HG03520 (cell line): ENCODE measurements at regions not wholly inside any gene's neighbourhood (a gene's known extent, or its start where the extent isn't known, plus 50 kb on each side); places are given as distances from the start of the nearest gene placed in this dataset.

Experiments
- ATAC-seq: cut with Tn5 transposase; IDR thresholded peaks from one replicate; pipeline ENCODE4 v1.9.1; 2021; ENCODE audit warnings: mild to moderate bottlenecking, moderate library complexity; ENCODE audit not compliant: unreplicated experiment

DNA sequence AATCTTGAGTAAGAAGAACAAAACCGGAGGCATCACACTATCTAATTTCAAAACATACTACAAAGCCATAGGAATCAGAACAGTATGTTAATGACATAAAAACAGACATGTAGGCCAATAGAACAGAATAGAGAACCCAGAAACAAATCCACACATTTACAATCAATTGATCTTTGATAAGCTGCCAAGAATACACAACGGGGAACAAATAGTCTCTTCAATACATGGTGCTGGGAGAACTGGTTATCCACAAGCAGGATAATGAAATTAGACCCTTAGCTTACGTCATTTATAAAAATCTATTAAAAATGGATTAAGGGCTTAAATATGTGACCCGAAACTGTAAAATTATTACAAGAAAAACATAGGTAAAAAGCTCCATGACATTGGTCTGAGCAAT is 417.7 kb downstream of the INSC start:
- no peak for ATAC-seq

DNA sequence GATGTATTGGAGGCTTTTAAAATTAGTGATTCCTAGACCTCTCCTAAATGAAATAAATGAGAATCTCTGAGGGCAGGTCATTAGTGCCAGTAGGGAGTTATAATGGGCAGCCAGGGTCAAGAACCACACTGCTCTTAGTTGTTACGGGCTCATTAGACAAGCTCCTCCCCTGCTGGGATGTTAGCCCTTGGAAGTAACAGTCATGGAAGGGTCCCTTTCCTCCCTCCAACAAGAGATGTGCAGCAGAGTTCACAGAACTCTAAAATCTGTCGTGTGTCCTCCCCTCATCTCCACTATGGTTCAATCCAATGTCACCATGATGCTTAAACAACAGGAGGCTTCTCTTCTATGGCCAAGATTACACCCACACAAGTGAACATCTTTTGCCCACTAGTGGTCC is 419.5 kb downstream of the INSC start:
- ATAC-seq = no peak

DNA sequence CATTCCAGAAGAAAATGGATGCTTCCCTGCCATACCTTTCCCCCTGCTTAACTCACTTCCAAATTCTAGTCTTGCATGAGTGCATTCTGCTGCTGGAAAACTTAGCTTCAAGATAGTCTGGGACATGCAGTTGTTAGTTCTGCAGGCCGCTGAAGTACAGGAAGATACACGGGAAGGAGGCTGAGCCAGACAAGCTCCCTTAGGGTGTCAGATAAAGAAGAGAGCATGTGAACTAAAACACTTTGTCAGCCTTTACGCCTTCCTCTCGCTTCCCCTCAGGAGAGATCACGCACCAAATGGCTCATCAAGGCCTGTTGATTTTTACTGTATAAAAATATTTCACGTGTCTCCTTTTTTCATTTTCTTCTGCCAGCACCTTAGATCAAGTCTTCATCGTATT is 420.7 kb downstream of the INSC start:
- ATAC-seq = no peak

DNA sequence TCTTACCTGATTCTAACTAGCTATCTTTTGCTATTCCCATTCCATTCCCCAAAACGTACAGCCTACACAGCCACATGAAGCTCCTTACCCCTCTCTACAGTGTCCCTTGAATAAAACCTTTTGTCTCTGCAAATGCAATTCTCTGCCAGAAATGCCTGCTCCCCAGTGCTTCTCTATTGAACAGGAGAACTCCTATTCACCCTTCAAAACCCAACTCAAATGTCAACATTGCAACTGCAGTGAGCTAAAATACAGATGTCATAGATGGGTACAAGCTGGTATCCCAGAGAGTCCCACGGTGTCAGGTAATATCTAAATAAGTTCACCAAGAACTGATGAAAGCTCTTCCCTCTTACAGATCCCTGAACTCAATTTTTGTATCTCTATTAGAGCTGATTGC is 421.7 kb downstream of the INSC start:
- ATAC-seq = no peak

DNA sequence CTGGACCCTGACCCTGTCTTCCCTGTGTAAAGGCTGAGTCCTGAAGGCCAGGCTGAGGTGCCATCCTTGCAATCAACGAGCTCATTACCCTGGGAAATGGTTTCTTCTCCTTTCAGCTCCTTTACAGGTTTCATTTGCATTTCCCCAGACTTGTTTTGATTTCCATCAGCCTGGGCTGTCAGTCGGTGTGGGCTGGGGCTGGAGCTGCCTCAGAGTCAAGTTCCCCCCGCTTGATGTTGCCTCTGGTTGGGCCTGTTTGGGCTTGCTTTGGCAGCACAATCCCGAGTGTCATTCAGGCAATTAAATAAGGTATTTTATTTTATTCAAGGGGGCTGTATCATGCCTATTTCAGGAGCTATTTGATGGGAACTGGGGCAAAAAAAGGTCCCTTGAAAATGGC is 424.9 kb downstream of the INSC start:
- no peak for ATAC-seq

DNA sequence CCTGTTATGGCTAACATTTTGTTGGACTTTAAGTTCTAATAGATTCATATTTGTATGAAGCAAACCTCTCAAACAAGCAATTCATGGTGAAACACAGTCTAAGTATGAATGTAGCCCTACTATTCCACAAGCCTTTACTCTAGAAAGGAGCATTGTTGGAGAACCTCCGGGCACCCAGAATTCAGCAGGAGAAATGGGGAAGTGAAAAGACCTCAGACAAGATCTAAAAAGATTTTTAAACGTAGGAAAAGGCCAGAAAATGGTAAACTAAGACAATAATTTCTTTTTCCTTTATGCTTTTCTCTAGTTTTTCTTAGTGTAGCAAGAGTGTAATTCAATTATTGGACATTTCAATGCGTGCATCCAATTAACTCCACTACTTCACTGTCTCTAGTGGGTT is 426.4 kb downstream of the INSC start:
- no peak for ATAC-seq

DNA sequence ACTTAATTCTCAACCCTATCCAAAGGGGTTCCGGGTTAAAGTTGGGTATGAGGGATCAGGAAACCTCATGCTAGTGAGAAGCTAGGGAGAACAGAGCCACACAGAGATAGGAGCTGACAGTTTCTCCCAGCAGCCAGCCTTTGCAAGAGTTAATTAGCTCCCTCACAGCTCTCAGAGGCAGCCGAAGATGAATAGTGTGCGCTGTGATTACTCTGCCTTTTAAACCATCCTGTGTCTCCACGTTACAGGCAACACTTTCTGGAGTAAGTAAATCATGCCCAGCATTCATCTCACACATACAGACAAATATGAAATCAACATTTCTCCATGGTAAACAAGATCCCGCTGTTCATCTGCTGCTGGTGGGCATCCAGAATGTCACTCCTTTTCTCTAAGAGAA is 429.6 kb downstream of the INSC start:
- no peak for ATAC-seq

DNA sequence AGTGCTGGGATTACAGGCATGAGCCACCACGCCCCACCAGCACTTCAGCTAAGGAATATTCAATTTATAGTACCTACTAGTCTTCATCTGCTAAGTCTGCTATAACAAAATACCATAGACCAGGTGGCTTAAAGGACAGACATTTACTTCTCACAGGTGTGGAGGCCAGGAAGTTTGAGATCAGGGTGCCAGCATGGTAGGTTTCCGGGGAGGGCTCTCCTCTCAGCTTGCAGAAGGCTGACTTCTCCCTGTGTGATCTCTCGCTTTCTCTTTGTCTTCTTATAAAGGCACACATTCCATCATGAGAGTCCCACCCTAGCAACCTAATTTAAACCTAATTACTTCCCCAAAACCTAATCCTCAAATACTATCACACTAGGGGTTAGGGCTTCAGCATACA is 433.0 kb downstream of the INSC start:
- ATAC-seq = no peak

DNA sequence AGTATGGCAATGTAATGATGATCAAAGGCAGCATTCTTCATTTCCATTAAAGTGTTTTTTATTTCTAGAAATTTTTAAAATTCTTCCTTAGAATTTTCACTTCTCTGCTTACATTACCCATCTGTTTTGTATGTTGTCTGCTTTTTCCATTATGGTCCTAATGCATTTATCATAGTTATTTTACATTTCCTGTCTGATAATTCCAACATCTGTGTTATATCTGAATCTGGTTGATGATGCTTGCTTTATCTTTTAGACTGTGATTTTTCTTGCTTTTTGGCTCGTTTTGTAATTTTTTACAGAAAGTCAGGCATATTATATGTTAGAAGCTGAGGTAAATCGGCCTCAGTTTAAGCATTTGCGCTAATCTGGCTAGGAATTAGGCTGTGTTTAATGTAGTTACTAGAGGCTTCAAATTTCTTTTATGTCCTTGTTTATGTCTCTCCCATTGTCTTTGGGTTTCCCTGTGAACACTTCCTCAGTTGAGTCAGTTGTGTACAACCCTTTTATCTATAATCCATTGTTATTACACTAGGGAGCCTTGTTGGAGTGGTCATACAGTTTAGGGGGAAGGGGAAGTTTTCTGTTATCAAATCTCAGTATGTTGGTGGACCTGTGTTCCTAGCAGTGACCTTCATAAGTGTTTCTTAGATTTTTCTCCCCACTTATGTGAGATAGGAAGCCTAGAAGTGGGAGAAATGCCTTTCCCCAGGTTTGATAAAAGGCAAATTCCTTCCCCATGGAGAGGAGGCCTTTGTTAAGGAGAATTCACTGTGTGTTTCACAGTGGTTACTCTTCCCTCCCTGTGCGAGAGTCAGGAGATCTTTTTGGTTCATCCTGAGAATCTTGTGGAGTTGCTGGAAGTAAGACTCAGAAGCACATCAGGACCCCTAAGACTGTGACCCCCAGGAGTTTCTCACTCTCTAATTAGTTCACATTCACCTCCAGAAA is 437.5 kb downstream of the INSC start:
- no peak for ATAC-seq

DNA sequence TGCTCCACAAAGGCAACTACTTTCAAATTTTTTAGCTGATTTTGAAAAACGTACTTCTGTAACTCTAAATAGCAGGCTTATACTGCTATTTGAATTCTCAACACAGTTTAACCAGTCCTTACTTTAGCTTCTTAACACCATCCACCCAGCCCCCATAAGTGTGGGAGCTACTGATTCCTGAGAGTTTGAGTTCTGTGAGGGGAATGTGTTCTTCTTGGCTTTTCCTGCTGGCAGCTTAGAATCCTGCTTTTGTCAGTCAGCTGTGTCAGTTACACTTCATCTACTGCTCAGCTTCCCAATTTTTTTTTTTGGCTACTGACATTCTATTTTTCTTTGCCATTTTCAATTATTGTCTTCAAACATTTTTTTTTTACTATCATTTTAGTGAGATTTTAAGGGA is 440.4 kb downstream of the INSC start:
- ATAC-seq = no peak

DNA sequence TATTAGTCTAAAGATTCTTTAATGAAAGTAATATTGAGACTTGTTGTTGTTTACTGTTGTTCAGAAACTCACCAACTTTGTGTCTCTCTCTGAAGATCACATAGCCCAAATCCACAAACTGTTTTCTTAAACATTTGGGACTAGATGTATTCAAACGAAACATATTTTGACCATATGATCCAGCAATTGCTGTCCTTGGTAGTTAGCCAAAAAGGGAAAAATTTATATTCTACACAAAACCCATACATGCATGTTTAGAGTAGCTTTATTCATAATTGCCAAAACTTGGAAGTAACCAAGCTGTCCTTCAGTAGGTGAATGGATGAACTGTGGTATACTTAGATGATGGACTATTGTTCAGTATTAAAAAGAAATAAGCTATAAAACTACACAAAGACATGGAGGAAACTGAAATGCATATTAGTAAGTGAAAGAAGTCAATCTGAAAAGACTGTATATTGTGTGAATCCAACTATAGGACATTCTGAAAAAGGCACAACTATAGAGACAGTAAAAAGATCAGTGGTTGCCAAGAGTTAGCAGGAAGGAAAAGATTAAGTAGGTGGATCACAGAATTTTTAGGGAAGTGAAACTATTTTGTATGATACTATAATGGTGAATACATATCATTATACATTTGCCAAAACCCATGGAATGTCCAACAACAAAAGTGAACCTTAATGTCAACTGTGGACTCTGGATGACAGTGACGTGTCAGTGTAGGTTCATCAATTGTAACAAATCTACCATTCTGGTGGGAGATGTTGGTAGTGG is 442.9 kb downstream of the INSC start:
- ATAC-seq = no peak

DNA sequence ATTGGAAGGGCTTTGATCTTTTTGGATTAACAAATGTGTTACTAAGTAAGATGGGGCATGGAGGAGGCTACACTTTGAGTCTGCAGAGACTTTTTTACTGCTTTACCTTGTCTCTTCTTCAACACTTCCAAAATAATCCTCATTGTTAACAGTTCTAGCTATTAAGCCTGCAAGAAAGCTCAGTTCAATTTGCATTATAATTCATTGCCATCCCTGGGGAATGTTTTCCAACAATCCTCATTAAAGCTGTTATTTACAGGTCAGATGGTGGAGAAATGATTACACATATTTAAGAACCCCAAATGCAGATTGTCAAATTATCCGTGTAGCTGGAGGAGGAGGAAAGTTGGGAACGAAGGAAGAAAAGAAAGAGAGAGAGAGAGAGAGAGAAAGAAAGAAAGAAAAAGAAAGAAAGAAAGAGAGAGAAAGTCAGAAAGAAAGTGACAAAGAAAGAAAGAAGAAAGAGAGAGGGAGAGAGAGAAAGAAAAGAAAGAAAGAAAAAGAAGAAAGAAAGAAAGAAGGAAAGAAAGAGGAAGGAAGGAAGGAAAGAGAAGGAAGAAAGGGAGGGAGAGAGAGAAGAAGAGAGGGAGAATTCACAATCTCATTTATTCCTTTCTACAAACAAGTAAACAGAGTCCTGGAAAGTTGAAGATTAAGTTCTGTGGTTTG is 443.9 kb downstream of the INSC start:
- ATAC-seq = no peak

DNA sequence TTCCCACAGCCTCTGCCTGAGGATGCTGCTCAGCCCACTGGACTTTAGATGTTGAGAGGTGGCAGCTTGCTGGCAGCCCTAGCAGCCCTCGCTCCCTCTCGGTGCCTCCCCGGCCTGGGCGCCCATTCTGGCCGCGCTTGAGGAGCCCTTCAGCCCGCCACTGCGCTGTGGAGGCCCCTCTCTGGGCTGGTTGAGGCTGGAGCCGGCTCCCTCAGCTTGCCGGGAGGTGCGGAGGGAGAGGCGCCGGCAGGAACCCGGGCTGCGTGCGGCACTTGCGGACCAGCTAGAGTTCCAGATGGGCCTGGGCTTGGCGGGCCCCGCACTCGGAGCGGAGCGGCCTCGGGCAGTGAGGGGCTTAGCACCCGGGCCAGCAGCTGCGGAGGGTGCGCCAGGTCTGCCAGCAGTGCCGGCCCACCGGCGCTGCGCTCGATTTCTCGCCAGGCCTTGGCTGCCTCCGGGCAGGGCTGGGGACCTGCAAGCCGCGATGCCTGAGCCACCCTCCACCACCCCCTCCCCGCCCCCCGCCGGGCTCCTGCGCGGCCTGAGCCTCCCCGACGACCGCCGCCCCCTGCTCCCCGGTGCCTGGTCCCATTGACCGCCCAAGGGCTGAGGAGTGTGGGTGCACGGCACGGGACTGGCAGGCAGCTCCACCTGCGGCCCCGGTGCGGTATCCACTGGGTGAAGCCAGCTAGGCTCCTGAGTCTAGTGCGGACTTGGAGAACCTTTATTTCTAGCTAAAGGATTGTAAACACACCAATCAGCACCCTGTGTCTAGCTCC is 446.2 kb downstream of the INSC start:
- no peak for ATAC-seq

DNA sequence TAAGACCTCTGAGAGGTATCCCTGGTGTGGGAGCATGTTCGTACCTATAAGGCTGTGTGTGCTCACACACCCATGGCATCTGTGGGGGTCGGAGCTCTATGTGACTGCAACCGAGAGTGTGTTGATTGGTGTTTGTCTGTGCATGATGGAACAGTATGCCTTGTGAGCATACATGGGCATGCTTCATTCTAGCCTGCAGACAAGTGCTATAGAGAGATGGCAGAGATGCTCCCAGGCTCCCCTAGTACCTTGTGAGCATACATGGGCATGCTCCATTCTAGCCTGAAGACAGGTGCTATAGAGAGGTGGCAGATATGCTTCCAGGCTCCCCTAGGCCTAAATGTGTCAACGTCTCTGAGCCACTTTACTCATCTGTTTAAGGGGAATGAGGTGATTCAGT is 447.5 kb downstream of the INSC start:
- ATAC-seq = no peak

DNA sequence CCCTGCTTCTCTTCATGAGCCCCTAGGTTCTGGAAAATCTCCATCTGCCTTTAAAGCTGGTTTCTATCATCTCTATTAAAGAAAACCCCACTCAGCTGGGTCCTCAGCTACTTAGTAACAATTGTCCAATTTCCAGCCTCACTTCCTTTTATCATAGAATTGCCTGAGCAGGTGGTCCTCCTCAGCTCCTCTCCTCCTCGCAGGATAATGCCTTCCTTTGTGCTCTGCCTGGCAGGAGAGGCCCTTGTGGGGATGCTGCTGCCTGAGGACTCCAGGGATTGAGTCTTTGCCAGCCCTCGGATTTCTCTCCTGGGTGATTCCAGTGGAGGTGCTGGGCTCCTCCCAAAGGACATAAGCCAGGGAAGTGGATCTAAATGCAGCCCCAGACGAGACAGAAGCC is 448.3 kb downstream of the INSC start:
- ATAC-seq = no peak

DNA sequence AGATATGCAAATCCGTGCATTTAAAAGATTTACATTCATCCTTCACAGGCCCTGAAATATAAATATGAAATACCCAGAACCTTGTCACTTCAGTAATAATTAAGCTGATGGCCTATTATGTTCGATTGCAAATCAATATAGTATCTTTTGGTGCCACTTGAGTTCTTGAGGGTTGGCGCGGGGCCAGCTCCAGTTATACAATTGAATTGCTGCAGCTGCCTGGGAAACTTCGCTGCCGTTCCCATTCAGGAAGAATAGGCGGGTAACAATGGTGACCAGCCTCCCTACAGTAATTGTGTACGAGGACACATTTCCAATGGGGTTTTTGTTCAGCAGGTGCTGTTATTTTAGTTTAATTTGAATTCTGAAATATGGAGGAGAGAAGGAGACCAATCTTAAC is 451.2 kb downstream of the INSC start:
- ATAC-seq = no peak

DNA sequence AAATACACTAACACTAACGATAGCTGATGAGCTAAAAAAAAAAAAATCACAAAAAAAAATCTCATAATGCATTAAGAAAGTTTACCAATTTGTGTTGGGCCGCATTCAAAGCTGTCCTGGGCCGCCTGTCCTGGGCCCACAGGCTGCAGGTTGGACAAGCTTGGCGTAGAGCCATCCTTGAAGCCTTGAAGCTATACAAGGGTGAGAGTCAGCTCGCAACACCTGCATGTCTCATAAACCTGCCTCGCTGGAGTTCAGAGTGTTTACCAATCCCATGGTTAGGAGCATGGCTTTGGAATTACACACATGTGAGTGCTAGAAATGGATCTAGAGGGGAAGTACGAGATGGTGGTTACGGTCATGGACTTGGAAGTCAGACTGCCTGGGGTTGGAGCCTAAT is 453.7 kb downstream of the INSC start:
- ATAC-seq = no peak

DNA sequence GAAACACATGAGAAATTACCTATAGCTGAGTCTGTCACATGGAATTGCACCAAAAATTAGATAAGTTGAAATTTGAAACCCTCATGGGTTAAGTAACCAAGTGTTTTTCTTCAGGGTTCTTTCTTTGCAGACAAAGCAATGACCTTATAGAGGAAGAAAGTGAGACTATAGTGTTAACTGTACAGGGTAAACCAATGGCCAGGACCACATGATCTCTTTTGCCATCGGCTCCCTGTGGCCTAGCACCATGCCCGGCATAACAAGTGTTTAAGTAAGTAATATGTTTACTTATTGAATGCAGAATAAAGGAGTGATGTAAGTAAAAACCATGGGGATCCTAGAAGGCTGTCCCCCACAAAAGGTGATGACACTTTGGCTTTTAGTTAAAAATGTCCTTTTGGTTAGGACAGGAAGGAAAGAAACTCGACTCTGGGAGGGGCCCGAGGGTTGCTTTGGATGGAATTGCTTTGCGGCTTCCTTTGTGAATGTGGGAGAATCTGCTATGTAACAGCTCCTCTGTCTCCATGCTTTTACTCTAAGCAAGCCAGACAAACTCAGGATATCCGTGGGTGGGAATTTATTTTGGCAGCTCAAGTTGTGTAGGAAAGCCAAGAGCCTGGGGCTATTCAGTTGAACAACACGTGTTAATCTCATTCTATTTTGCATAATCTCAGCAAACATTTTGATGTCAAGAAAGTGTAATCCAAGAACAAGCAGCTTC is 454.7 kb downstream of the INSC start:
- no peak for ATAC-seq

DNA sequence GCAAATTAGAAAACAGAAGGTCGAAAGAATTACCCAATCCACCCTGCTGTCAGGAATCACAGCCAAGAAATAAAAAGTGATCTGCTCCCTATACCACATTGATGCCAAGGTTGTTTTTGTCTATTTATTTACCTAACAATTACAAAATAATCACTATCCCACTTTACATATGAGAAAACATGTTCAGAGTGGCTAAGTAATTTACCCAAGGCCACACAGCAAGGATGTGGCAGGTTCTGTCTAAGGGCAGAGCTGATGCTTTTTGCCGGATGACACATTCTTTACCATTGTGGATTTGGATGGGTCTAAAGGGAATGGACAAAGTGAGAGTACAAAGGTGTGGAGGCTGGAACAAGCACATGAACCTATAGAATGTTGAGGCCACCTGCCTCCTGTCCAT is 460.7 kb downstream of the INSC start:
- no peak for ATAC-seq

DNA sequence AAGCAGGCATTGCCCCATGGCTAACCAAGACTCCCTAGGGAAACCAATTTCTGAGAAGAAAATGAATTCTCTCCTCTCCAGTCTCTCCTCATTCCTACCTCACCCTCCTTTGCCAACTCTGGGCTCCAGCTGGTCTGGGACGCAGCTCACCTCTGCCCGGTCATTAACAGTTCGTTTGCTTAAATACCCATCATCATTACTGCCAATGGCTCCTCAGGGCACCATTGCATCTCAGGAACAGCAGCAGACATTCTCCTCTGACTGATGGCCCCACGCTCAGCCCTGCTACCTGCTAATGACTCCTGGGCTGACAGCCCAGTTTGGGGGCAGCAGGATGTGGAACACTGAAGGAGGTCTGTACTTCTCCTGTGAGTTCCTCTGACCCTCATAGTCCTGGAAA is 462.0 kb downstream of the INSC start:
- no peak for ATAC-seq
